GM21737 (cell line): ENCODE measurements at regions not wholly inside any gene's neighbourhood (a gene's known extent, or its start where the extent isn't known, plus 50 kb on each side); places are given as distances from the start of the nearest gene placed in this dataset.
A peak's percentile ranks its signal among the peaks of the same experiment; 100 is the strongest.
"Not testable (repeated sequence)": the region's sequence is repeated elsewhere in the genome, so short reads cannot be mapped to it uniquely, and the experiment has no call there.

ENCODE experiments used
- ATAC-seq: cut with Tn5 transposase; IDR thresholded peaks from one replicate; pipeline ENCODE4 v1.9.1; 2021; ENCODE audit warnings: mild to moderate bottlenecking, moderate library complexity; ENCODE audit not compliant: unreplicated experiment

DNA sequence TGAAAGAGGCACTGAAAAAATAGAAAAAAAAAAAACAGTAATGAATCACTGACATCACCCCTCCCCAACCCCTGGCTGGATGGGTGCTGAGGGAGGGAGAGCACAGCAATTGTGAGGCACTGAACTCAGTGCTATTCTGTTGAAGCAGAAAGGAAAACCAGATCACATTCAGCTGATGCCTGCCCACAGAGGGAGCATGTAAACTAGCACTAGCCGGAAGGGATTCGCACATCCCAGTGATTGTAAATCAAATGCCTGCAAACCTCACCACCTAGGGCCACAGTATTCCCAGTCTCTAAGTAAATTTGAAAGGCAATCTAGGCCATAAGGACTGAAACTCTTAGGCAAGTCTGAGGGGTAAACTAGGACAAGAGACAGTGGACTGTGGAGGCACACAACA is 772.0 kb upstream of the CCDC179 start:
- ATAC-seq = no peak

DNA sequence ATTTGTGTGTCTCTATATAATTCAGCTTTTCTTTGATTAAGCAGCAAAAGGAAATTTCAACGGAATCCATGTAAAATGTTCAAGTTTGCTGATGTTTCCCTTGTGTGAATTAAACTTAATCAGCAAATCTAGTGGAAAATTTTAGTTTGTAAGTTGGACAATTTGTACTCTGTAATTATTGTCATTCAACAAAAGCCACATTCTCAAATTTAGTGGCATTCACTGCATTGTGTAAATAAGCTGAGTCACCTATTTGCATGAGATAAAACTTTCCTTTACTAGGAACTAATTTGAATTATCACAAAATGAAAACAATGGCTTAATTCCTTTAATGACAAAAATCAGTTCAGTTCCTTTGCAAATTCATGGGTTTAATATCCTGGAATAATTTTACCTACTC is 784.2 kb upstream of the CCDC179 start:
- ATAC-seq = no peak

DNA sequence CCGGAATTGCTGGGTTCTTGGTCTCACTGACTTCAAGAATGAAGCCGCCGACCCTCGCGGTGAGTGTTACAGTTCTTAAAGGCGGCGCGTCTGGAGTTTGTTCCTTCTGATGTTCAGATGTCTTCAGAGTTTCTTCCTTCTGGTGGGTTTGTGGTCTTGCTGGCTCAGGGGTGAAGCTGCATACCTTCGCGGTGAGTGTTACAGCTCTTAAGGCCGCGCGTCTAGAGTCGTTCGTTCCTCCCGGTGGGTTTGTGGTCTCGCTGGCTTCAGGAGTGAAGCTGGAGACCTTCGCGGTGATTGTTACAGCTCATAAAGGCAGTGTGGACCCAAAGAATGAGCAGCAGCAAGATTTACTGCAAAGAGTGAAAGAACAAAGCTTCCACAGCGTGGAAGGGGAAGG is 792.1 kb upstream of the CCDC179 start:
- not testable (repeated sequence) for ATAC-seq

DNA sequence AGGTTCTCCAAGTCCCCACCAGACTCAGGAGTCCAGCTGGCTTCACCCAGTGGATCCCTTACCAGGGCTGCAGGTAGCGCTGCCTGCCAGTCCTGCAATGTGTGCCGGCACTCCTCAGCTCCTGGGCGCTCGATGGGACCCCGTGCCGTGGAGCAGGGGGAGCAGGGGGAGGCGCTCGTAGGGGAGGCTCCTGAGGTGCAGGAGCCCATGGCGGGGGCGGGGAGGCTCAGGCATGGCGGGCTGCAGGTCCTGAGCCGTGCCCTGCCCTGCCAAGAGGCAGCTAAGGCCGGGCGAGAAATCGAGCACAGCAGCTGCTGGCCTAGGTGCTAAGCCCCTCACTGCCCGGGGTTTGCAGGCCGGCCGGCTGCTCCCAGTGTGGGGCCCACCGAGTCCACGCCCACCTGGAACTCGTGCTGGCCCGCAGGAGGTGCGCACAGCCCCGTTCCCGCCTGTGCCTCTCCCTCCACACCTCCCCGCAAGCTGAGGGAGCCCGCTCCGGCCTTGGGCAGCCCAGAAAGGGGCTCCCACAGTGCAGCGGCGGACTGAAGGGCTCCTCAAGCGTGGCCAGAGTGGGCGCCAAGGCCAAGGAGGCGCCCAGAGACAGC is 792.9 kb upstream of the CCDC179 start:
- no peak for ATAC-seq

DNA sequence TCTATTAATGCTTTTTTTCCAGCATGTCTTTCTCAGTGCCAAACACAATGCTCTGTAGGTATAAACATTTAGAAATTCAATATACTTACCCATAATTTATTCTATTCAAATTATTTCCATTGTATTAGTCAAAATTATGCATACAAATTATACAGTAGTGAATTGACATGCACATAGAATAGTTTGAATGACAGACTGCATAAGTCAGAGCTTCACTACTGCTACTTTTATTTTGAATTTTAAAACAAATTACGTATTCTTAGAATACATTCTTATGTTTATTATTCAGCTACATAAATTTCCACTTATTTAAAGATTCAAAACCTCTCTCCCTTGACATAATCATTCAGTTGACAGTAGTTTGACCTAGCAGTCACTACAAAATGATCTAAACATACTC is 808.0 kb upstream of the CCDC179 start:
- ATAC-seq = no peak

DNA sequence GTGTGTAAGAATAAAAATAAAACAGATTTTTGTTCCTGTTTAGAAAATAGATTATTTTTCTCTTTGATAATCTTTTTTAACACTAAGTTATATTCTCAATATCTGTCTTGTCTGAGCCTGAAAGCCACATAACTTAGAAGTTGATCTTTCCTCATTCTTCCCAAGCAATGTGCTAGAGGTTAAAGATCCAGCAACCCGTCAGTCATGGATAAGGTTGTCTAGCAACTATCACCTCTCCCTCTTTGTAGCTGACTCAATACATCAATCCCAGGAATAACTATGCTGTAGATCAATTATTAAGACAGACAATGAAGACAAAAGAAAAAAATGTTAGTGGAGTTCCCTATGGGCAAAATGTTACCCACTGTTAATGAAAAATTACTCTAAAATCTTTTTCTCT is 813.1 kb upstream of the CCDC179 start:
- ATAC-seq = no peak

DNA sequence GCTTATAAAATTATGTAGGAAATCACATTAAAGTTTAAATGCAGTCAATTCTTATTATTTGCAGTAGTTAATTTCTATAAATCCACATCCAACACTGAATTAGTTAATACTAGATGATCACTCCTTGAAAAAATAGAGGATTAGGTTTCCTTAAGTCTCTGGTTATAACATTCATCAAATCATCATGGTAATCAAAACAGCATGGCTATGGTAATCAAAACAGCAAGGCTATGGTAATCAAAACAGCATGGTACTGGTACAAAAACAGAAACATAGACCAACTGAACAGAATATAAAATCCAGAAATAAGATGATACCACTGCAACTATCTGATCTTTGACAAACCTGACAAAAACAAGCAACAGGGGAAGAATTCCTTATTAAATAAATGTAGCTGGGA is 814.6 kb upstream of the CCDC179 start:
- ATAC-seq = no peak

DNA sequence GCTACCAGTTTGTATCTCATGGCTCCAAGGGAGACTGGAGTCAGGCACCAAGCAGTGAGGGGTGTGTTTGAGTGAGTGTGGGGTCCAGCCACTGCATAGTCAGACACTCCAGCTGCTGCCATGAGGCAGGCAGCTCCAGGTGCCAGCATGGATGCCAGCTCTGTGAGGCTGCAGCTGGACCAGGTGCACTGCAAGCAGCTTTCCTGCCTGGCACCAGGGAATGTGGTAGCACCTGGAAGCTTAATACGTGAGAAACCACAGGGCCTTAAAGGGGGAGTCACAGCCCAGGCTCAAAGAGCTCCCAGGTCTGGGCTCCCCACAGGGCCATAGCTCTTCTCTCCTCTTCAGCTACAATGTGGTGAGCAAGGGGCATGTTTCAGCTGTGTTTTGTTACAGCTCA is 817.8 kb upstream of the LUZP2 start:
- no peak for ATAC-seq

DNA sequence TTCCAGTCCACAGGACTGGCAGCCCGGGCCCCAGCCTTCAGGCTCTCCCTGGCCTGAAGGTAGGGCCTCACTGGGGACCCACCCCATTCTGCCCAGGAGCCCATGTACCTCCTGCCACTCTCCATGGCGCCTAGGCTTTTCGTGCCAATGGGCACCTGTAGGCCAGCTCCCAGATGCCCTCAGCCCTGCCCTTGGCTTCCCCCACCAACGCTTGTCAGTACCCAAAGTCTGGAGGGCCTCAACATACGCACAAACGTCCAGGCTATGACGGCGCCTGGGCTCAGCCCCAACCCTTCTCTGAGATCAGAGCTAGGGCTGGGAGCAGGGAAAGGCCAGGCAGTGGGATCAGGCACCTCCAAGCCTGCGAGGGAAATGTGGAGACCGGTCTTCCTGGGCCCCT is 816.9 kb upstream of the LUZP2 start:
- no peak for ATAC-seq

DNA sequence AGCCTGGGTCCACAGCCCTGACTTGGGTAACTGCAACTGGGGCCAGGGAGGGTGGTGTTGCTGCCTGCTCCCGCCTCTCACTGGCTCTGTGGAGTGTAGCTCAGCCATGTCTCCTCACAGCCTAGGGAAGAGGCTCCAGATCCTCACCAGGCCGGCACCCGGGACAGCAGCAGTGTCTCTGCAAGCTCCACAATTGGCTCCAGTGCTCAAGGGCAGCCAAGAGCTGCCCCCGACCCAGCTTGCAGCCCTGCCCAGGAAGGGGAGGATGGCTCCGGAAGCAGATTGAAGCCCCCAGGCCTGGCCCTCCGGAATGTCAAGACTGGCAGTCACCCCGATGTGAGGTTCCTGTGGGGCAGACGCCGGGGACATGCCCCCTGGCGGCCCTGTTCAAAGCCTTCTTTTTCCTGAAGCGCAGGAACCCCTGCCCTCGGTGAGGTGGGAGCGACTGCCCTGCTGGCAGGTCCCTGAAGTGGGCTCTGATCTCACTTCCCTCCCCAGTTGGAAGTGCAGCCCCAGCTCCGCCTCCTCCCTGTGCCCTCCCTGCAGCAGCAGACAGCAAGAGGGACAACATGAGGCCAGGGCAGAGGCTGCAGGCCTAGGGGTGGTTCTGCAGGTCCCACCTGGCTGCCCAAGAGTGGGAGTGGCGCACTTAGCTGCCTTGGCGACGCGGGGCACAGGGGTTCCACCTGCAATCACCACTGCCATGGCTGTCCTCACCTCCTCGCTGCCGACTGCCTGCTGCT is 816.2 kb upstream of the LUZP2 start:
- ATAC-seq = no peak

DNA sequence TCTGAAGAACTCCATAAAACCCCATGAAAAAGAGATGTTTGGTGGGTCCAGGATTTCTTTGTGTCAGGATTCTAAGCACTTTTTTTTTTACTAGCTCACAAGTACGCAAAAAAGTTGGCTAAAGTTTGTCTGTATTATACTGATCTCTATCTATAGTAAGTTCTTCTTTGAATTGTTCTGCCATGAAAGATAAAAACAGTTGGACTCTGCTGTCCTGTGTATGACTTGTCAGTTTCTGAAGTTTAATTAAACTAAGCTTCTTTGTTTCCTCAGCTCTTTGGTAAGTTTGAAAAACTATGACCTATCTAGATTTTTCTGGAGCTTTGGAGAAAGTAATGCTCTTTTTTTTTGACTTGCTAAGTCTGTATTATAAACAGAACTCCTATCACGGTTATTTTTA is 812.2 kb upstream of the LUZP2 start:
- no peak for ATAC-seq

DNA sequence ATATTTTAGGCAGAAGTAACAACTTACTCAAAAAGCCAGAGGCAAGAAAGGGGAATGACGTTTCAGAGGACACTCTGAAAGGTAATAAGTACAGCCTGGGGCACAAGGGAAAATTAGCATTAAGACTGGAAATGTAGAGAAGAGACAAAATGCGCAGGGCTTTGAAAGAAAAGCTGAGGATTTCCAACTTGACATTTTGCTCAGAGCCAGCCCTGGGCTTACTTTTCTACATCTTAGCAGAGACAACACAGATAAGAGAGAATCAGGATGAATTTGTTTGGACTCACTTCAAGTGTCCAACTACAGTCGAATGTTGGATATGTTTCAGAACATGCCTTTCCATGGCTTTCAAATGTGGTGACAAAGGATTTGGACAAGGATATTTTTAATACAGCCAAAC is 808.9 kb upstream of the LUZP2 start:
- ATAC-seq = no peak

DNA sequence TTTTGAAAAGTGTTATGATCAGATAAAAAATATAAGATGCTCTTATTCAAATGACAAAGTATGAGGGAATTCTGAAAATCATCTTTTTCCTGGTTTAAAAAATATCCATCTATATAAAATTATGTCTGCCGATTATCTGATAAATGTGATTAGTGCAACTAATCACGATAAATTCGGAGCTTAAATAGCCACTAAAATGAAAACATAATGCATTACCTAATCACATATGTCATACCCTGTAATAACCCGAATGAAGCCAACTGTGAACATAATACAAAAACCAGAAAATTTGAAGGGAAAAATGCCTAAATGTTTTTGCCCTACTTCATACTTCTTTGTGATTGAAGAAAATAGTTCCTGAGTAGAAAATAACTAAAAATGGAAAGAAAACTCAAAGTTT is 808.4 kb upstream of the LUZP2 start:
- no peak for ATAC-seq

DNA sequence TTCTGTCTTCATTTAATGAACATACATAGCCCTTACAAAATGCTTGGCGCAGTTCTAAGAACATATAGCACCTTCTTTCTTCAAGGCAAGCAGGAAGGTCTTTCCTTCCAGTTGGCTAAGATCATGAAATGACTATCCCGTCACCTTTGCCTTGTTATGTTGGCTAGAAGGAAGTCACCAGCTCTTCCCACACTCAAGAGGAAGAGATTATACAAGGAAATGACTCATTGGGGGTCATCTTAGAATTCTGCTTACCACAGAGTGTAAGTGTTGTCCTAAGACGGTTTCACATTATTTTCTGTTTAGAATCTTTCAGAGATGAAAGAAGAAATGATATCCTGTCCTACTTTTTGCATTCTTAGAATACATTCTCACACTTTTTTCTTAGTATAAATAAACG is 808.0 kb upstream of the LUZP2 start:
- no peak for ATAC-seq

DNA sequence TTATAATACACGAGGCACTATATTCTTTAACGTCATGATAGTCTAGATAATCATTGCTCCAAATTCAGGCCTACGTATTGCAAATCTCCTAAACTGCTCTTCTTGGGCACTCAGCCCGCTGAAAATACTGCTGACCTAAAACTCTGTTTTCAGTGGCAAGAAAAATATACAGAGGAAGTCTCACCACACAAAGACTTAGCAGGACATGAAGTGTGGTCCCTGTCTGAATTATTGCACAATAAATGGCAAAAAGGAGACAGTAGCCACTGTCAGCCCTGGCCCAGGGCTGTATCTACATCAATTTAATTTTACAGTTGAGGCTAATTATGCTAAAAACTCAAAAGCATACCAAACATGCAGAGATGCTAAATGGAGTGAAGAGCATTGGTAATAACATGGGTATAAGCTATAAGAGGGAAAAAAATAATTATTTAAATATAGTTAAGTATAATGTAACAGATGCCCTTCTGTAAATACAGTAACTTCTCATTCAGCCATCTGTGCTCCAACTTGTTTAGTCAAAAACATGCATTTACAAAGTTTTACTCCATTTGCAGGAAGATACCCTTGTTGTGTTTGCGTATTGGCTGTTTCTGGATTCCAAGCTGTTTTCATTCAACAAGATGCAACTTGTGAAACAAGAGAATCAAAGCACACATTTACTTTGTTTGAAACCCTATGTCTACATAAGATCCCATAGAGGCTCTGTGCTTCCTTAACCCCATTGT is 800.0 kb upstream of the LUZP2 start:
- no peak for ATAC-seq

DNA sequence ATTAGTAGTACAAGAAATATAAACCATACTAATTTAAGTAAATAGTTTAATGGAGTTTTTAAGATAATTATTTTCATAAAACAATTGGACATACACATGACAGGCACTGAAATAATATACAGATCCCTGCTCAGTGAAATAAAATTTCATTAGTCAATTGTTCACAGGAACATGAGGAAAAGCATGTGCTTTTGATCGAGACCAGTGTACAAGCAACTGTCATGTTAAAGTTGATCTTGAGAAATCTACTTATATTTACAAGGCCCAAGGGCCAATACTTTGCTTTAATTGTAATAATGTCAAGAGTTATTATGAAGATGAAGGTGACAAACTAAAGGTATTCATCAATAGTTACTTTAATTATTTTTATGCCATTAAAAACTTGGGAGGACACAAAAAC is 792.7 kb upstream of the LUZP2 start:
- no peak for ATAC-seq

DNA sequence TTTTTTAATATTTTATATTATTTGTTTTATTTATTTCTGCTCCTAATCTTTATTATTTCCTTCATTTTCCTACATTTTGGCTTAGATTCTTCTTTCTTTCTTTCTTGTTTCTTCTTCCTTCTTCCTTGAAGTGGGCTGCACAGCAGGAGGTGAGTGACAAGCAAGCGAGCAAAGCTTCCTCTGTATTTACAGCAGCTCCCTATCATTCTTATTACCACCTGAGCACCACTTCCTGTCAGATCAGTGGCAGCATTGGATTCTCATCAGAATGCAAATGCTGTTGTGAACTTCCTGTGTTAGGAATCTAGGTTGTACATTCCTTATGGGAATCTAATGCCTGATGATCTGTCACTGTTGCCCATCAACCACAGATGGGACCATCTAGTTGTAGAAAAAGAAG is 784.9 kb upstream of the LUZP2 start:
- no peak for ATAC-seq

DNA sequence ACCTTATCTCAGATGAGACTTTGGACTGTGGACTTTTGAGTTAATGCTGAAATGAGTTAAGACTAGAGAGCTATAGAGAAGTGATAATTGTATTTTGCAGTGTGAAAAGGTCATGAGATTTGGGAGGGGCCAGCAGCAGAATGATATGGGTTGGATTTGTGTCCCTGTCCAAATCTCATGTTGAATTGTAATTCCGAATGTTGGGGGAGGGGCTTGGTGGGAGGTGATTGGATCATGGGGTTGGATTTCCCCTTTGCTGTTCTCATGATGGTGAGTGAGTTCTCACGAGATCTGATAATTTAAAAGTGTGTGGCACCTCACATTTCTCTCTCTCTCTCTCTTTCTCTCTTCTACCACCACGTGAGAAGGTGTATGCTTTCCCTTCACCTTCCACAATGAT is 777.8 kb upstream of the LUZP2 start:
- ATAC-seq = no peak

DNA sequence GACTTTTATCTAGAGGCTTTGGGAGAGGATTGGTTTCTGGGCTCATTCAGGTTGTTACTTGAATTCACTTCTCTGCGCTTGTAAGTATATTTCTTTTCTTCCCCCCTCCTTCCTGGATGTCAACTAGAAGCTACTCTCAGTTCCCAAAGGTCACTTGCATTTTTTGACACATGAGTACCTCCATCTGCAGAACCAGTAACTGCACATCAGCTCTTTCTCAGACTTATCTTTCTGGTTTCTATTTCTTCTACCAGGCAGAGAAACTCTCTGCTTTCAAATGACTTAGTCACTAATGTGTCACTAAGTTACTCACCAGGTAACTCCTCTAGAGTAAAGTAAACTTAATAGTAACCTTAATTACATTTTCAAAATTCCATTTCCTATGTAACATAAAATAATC is 773.0 kb upstream of the LUZP2 start:
- peak; percentile 74 for ATAC-seq

DNA sequence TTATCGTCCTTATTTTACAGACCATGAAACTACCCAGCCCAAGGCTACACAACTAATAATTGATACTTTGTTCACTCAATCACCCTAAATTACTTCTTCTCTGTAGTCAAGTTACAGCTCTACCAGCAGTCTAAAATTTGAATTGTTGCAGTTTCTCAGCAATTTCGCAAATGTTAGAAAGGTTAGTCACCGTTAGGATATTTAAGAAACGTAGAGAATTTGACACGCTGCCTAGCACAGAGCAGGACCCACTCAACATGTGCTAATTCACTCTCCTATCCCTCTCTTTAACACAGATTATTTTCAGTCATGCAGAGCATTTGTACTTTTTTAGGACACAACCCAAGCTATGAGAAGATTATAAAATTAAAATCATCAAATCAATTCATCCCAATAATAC is 771.1 kb upstream of the LUZP2 start:
- ATAC-seq = no peak

DNA sequence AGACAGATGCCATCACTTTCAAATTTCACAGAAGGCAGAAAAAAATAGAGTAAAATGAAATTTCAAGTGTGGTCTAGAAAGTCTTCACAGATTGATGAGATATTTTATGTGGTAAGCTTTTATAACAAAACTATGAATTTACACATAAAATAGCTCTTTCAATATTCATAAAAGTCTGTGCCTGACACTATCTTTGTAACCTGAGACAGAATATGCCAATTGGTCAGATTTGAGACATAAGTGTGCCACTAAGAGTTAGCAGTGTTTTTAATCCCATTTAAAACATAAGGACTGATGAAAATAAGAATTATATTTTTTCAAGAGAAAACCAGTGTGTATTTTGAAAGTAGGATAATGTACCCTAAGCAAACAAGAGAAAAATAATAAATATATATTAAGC is 769.5 kb upstream of the LUZP2 start:
- no peak for ATAC-seq

DNA sequence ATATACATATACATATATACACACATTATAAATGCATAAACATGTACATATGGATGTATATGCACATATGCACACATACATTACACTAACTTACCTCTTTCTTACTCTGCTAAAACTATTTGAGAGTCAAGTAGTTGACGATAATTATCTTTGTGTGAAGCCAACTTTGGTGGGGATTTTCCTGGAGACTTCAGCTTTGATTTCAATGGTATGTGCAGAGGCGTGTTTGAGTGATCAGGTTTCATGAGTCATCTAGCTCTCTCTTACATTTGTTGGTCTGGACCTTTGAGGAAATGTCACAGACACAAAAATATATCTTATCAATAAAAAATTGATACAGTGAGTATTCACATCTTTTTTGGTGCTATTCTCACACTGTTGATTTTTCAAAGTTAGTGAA is 769.1 kb upstream of the LUZP2 start:
- ATAC-seq = no peak
